ENCODE measurements at regions not wholly inside any gene's neighbourhood (a gene's known extent, or its start where the extent isn't known, plus 50 kb on each side); places are given as distances from the start of the nearest gene placed in this dataset.

GRCh38 chr3:78430741-78431140 lies 1337.1 kb downstream of the ROBO1 start:
- TF ChIP-seq CTCF (IDR thresholded peaks at IDR 0.05) (no peak), POLR2A (IDR thresholded peaks at IDR 0.05) (no peak)

Measured in Peyer's patch (tissue), 4 donors.